ENCODE measurements at regions not wholly inside any gene's neighbourhood (a gene's known extent, or its start where the extent isn't known, plus 50 kb on each side); places are given as distances from the start of the nearest gene placed in this dataset.

GRCh38 chr6:19322691-19323485, 514.3 kb upstream of the ID4 start (continued):
- TF ChIP-seq ZNF124 (CRISPR knock-in tag; IDR thresholded peaks at IDR 0.05) (no peak), MLLT1 (IDR thresholded peaks at IDR 0.05) (no peak), SMARCA5 (IDR thresholded peaks at IDR 0.05) (no peak), COPS2 (conservative IDR thresholded peaks at IDR 0.05) (no peak), ZNF12 (CRISPR knock-in tag; IDR thresholded peaks at IDR 0.05) (no peak), ZSCAN29 (IDR thresholded peaks at IDR 0.05) (no peak), VEZF1 (CRISPR knock-in tag; IDR thresholded peaks at IDR 0.05) (no peak), PKNOX1 (IDR thresholded peaks at IDR 0.05) (no peak)
